Activated B cell treated with CpG ODN at 0.5 μM for 24 hours (primary cell): ENCODE measurements at regions not wholly inside any gene's neighbourhood (a gene's known extent, or its start where the extent isn't known, plus 50 kb on each side); places are given as distances from the start of the nearest gene placed in this dataset.
"Not testable (repeated sequence)": the region's sequence is repeated elsewhere in the genome, so short reads cannot be mapped to it uniquely, and the experiment has no call there.

Experiments used
- ATAC-seq: fragments of 200-7000 bp; cut with Tn5 transposase; one replicate; pipeline ENCODE4 v1.10.0; 2021; ENCODE audit warnings: low read depth, mild to moderate bottlenecking, moderate library complexity
- CTCF ChIA-PET: fragments of 350-600 bp; sonication (Branson Sonifier 250); formaldehyde crosslinking; loops from one replicate; lab custom pipeline; 2021; ENCODE audit warnings: antibody characterized with exemption; lab: Charles Lee
- POLR2A ChIA-PET: fragments of 350-600 bp; sonication (Branson Sonifier 250); formaldehyde crosslinking; loops from one replicate; lab custom pipeline; 2021; ENCODE audit warnings: antibody characterized with exemption; lab: Charles Lee
- DNase-seq: peaks from one replicate; pipeline ENCODE4 v3.0.0; 2022
- H3K27ac Mint-ChIP-seq: one replicate; pipeline ENCODE4 v1.8.0; 2020; ENCODE audit warnings: mixed read lengths
- H3K27me3 Mint-ChIP-seq: one replicate; pipeline ENCODE4 v1.8.0; 2021; ENCODE audit warnings: mixed read lengths
- H3K36me3 Mint-ChIP-seq: one replicate; pipeline ENCODE4 v1.8.0; 2021; ENCODE audit warnings: low read depth, mixed read lengths
- H3K4me1 Mint-ChIP-seq: one replicate; pipeline ENCODE4 v1.8.0; 2021; ENCODE audit warnings: mixed read lengths
- H3K4me3 Mint-ChIP-seq: one replicate; pipeline ENCODE4 v1.8.0; 2020; ENCODE audit warnings: mild to moderate bottlenecking, mixed read lengths
- H3K9me3 Mint-ChIP-seq: one replicate; pipeline ENCODE4 v1.8.0; 2020; ENCODE audit warnings: mixed read lengths
- CTCF ChIP-seq: fragments of 200-600 bp; IDR thresholded peaks from one replicate; pipeline ENCODE4 v1.8.0; 2022; ENCODE audit warnings: antibody characterized with exemption, mild to moderate bottlenecking
- intact Hi-C: fragments of 100-400 bp; cut with micrococcal nuclease; formaldehyde crosslinking; loops from one replicate; pipeline ENCODE4 v1.15.1; 2024

GRCh38 chr14:45807178-45807899, 554.3 kb upstream of the MIS18BP1 start:
- intact Hi-C loops, result no loop called here
- ChIA-PET CTCF (no interaction called here), POLR2A (no interaction called here)
- H3K4me3 Mint-ChIP-seq, result no peak overlapping the region
- no peak for TF ChIP-seq CTCF
- H3K36me3 Mint-ChIP-seq, result no peaks in the 10 kb centered on the region
- H3K27ac Mint-ChIP-seq, result no peak overlapping the region
- no peak for DNase-seq
- no peaks in the 10 kb centered on the region for H3K27me3 Mint-ChIP-seq
- H3K4me1 Mint-ChIP-seq, result no peaks in the 10 kb centered on the region
- H3K9me3 Mint-ChIP-seq, result no peaks in the 10 kb centered on the region
- ATAC-seq, result no peak

DNA sequence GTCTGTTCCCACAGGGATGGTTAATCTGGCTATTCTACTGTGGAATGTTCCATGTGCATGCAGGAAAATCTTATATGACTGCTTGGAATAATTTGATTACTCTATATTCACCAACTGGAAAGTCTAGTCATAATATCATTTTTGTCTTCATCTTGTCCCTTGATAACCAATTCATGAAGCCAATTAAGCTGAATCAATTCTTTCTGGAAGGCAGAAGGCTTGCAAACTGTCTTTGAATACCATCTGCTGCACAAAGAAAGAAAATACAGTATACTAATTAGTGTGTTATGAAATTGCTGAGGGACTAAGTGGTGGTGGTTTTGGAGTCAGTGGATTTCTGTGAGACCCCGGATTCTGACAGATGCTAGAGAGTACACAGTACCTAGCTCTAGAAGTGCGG, 546.5 kb upstream of the MIS18BP1 start:
- intact Hi-C loops, result no loop called here
- Mint-ChIP-seq H3K27ac (no peak overlapping the region), H3K4me1 (no peaks in the 10 kb centered on the region), H3K9me3 (no peaks in the 10 kb centered on the region), H3K4me3 (no peak overlapping the region), H3K36me3 (no peaks in the 10 kb centered on the region), H3K27me3 (no peaks in the 10 kb centered on the region)
- ATAC-seq (no peak), DNase-seq (no peak)
- CTCF ChIA-PET, result no interaction called here
- POLR2A ChIA-PET, result no interaction called here
- no peak for TF ChIP-seq CTCF

GRCh38 chr14:45798659-45799058, 545.7 kb upstream of the MIS18BP1 start:
- Mint-ChIP-seq H3K9me3 (no peaks in the 10 kb centered on the region), H3K27me3 (no peaks in the 10 kb centered on the region), H3K4me1 (no peaks in the 10 kb centered on the region), H3K27ac (no peak overlapping the region), H3K4me3 (no peak overlapping the region), H3K36me3 (no peaks in the 10 kb centered on the region)
- no peak for DNase-seq
- no peak for TF ChIP-seq CTCF
- no peak for ATAC-seq
- ChIA-PET POLR2A (no interaction called here), CTCF (no interaction called here)
- intact Hi-C loops, result no loop called here

GRCh38 chr14:45796006-45796405, 543.0 kb upstream of the MIS18BP1 start:
- CTCF ChIA-PET, ATAC-seq, H3K27ac Mint-ChIP-seq, H3K4me1 Mint-ChIP-seq, H3K9me3 Mint-ChIP-seq, H3K27me3 Mint-ChIP-seq, intact Hi-C loops, H3K36me3 Mint-ChIP-seq, DNase-seq, H3K4me3 Mint-ChIP-seq, POLR2A ChIA-PET: not testable (repeated sequence)

GRCh38 chr14:45793081-45793480, 540.1 kb upstream of the MIS18BP1 start:
- no peak for TF ChIP-seq CTCF
- peaks cover 6% of the 10 kb centered on the region for H3K9me3 Mint-ChIP-seq
- ATAC-seq, result no peak
- H3K4me3 Mint-ChIP-seq, result no peak overlapping the region
- no peaks in the 10 kb centered on the region for H3K4me1 Mint-ChIP-seq
- no peak for DNase-seq
- POLR2A ChIA-PET, result no interaction called here
- no peak overlapping the region for H3K27ac Mint-ChIP-seq
- no peaks in the 10 kb centered on the region for H3K27me3 Mint-ChIP-seq
- CTCF ChIA-PET, result no interaction called here
- intact Hi-C loops, result no loop called here
- no peaks in the 10 kb centered on the region for H3K36me3 Mint-ChIP-seq

DNA sequence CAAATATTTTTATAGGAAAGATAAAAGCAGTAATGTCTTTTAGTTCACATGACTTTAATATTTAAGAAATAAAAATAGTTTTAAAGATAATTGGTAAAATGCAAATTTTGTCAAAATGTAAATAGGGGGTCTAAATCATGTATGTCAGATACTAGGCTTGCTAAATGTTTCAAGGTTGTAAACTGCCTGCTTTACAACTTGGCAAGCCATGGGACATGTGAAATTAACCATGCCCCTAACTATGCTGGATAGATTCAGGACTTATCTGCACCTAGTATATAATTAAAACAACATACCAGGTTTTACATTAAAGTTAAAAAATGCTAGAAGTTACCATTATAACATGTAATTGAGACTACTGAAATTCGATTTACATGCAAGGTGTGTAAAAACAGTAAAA, 537.3 kb upstream of the MIS18BP1 start:
- TF ChIP-seq CTCF, result no peak
- no peaks in the 10 kb centered on the region for H3K4me1 Mint-ChIP-seq
- H3K27ac Mint-ChIP-seq, result no peak overlapping the region
- H3K9me3 Mint-ChIP-seq, result peaks cover 11% of the 10 kb centered on the region
- ChIA-PET CTCF (no interaction called here), POLR2A (no interaction called here)
- intact Hi-C loops, result no loop called here
- ATAC-seq, result no peak
- no peaks in the 10 kb centered on the region for H3K27me3 Mint-ChIP-seq
- no peak overlapping the region for H3K4me3 Mint-ChIP-seq
- no peaks in the 10 kb centered on the region for H3K36me3 Mint-ChIP-seq
- DNase-seq, result no peak
